ENCODE measurements at regions not wholly inside any gene's neighbourhood (a gene's known extent, or its start where the extent isn't known, plus 50 kb on each side); places are given as distances from the start of the nearest gene placed in this dataset.

GRCh38 chr4:32196950-32197688 lies 1477.0 kb downstream of the PCDH7 start:
- no peak for DNase-seq

- DNase-seq, result no peak
These were observed 1479.5 kb downstream of the PCDH7 start for GRCh38 chr4:32199639-32200038.

- DNase-seq, result no peak
These were observed 1483.2 kb downstream of the PCDH7 start for GRCh38 chr4:32203340-32203739.

GRCh38 chr4:32206756-32207155 lies 1486.6 kb downstream of the PCDH7 start:
- DNase-seq, result no peak

GRCh38 chr4:32207456-32207855 lies 1487.3 kb downstream of the PCDH7 start:
- DNase-seq, result no peak

GRCh38 chr4:32215277-32215676 lies 1495.1 kb downstream of the PCDH7 start:
- no peak for DNase-seq

- DNase-seq, result no peak
These were observed 1496.3 kb downstream of the PCDH7 start for GRCh38 chr4:32216502-32216901.

GRCh38 chr4:32219306-32220075 lies 1499.3 kb downstream of the PCDH7 start:
- peak; percentile 26 for DNase-seq

- DNase-seq, result no peak
These were observed 1506.0 kb downstream of the PCDH7 start for GRCh38 chr4:32226204-32226603.

- DNase-seq, result no peak
These were observed 1506.6 kb downstream of the PCDH7 start for GRCh38 chr4:32226733-32227132.

GRCh38 chr4:32243926-32244325 lies 1523.8 kb downstream of the PCDH7 start:
- DNase-seq, result no peak

GRCh38 chr4:32249040-32249439 lies 1528.9 kb downstream of the PCDH7 start:
- no peak for DNase-seq

- DNase-seq, result no peak
These were observed 1531.0 kb downstream of the PCDH7 start for GRCh38 chr4:32251126-32251525.

GRCh38 chr4:32251926-32252325 lies 1531.8 kb downstream of the PCDH7 start:
- no peak for DNase-seq

- no peak for DNase-seq
These were observed 1534.0 kb downstream of the PCDH7 start for GRCh38 chr4:32254216-32254615.

- DNase-seq, result no peak
These were observed 1538.8 kb downstream of the PCDH7 start for GRCh38 chr4:32258986-32259385.

GRCh38 chr4:32261196-32261595 lies 1541.0 kb downstream of the PCDH7 start:
- DNase-seq, result no peak

- DNase-seq, result no peak
These were observed 1548.7 kb downstream of the PCDH7 start for GRCh38 chr4:32268863-32269262.

GRCh38 chr4:32290102-32290501 lies 1569.9 kb downstream of the PCDH7 start:
- DNase-seq, result no peak

- DNase-seq, result no peak
These were observed 1598.8 kb downstream of the PCDH7 start for GRCh38 chr4:32318926-32319325.

- DNase-seq, result no peak
These were observed 1601.3 kb downstream of the PCDH7 start for GRCh38 chr4:32321421-32321820.

- no peak for DNase-seq
These were observed 1614.6 kb downstream of the PCDH7 start for GRCh38 chr4:32334759-32335158.

- no peak for DNase-seq
These were observed 1617.2 kb downstream of the PCDH7 start for GRCh38 chr4:32337403-32337802.

GRCh38 chr4:32340591-32340990 lies 1620.4 kb downstream of the PCDH7 start:
- no peak for DNase-seq
